ENCODE measurements at regions not wholly inside any gene's neighbourhood (a gene's known extent, or its start where the extent isn't known, plus 50 kb on each side); places are given as distances from the start of the nearest gene placed in this dataset.
"Not testable (repeated sequence)": the region's sequence is repeated elsewhere in the genome, so short reads cannot be mapped to it uniquely, and the experiment has no call there.

- no peak for DNase-seq
These were observed 484.7 kb downstream of the PCDH7 start for GRCh38 chr4:31204874-31205273.

GRCh38 chr4:31220921-31221320, 500.8 kb downstream of the PCDH7 start:
- no peak for DNase-seq

GRCh38 chr4:31228068-31228467, 507.9 kb downstream of the PCDH7 start:
- DNase-seq = no peak

GRCh38 chr4:31230594-31230993, 510.4 kb downstream of the PCDH7 start:
- no peak for DNase-seq

GRCh38 chr4:31234494-31234893, 514.3 kb downstream of the PCDH7 start:
- DNase-seq = peak; percentile 3

GRCh38 chr4:31234901-31235300, 514.7 kb downstream of the PCDH7 start:
- DNase-seq = no peak

DNA sequence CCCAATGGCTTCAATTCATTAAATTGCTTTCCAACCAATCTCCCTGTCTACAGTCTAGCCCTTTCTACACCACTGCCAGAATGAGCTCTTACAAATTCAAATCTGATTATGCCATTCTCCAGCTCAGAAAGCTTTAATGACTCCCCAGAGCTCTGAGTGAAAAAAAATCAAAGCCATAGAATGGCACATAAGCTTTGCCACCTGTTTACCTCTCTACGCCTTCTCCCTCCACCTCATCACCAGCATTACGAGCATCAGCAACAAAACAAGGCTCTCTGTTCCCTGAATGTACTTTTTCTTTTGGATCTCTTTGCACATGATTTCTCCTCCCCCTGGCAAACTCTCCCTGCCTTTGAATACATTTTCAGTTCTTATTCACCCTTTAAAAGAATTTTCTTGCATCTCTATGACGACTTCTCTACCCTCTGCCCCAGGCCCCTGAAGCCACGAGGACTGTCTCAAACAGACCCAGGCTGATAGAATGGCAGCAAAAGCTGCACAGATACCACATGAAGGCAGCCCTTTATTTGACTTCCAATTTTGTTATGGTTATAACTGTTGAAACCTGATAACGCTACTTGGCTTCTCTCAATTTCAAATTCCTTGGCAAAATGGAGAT, 516.0 kb downstream of the PCDH7 start:
- DNase-seq = no peak

- no peak for DNase-seq
These were observed 516.5 kb downstream of the PCDH7 start for GRCh38 chr4:31236639-31237173.

- no peak for DNase-seq
These were observed 517.1 kb downstream of the PCDH7 start for GRCh38 chr4:31237233-31237632.

DNA sequence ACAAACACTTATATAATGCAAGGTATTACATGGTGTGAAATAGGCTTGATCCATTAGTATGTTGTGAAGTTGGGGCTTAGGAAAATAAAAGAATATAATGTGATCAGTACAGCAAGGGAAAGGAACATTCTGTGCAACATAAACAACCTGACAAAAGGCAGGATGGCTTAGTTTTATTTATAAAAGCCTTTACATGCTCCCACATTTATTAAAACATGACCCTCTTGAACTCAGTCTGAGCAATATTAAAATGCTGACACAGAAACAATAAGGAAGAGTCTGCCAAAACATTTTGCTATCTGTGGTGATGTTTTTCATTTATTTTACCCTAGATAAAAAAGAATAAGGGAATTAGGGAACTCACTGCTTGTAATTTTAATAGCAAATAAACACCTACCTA, 519.7 kb downstream of the PCDH7 start:
- no peak for DNase-seq

- DNase-seq = no peak
These were observed 521.4 kb downstream of the PCDH7 start for GRCh38 chr4:31241504-31242106.

- no peak for DNase-seq
These were observed 526.7 kb downstream of the PCDH7 start for GRCh38 chr4:31246856-31247255.

- DNase-seq = no peak
These were observed 539.0 kb downstream of the PCDH7 start for GRCh38 chr4:31259119-31259518.

- DNase-seq = no peak
These were observed 541.5 kb downstream of the PCDH7 start for GRCh38 chr4:31261632-31262031.

DNA sequence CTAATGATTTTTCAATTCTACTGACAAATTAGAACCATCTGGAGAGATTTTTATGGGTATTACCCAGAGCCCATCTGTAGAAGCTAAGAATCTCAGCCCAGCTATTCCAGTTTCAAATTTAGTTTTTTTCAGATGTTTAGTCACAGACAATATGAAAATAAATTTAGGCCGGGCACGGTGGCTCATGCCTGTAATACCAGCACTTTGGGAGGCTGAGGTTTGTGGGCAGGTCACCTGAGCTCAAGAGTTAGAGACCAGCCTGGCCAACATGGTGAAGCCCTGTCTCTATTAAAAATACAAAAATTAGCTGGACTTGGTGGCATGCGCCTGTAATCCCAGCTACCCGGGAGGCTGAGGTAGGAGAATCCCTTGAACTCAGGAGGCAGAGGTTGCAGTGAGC, 545.9 kb downstream of the PCDH7 start:
- not testable (repeated sequence) for DNase-seq

GRCh38 chr4:31272331-31273061, 552.3 kb downstream of the PCDH7 start:
- no peak for DNase-seq

- no peak for DNase-seq
These were observed 555.7 kb downstream of the PCDH7 start for GRCh38 chr4:31275906-31276305.

- DNase-seq = no peak
These were observed 563.5 kb downstream of the PCDH7 start for GRCh38 chr4:31283679-31284078.

DNA sequence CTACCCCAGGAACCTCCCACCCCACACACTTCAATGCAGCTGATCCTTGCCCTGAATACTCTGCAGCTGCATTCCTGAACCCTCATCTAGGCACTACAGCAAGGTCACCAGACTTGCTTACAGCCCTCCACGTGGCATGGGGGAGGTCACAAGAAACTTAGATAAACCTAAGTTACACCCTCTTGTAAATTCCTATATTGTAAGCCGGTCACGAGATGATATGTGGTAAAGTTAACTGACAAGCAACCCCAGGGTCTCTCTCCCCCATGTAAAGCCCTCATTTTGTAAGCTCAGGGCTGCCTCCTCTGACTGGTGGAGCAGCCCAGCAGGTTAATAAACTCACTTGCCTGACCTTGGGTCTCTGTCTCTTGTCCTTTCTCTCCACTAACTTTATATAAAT, 570.7 kb downstream of the PCDH7 start:
- DNase-seq = no peak

- DNase-seq = no peak
These were observed 571.1 kb downstream of the PCDH7 start for GRCh38 chr4:31291238-31291637.

- DNase-seq = no peak
These were observed 574.7 kb downstream of the PCDH7 start for GRCh38 chr4:31294655-31295480.

DNA sequence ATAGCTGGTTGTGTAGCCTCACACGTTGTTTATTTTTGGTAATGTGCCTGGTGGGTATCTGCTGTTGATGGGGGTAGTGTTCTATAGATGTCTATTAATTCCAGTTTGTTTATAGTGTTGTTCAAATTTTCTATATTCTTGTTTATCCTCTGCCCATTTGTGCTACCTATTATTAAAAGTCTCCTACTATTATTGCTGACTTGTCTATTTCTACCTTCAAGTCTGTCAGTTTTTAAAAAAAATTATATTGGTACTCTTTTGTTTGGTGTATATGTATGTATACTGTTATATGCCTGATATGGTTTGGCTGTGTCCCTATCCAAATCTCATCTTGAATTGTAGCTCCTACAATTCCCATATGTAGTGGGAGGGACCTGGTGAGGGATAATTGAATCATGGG, 578.6 kb downstream of the PCDH7 start:
- DNase-seq = no peak

DNA sequence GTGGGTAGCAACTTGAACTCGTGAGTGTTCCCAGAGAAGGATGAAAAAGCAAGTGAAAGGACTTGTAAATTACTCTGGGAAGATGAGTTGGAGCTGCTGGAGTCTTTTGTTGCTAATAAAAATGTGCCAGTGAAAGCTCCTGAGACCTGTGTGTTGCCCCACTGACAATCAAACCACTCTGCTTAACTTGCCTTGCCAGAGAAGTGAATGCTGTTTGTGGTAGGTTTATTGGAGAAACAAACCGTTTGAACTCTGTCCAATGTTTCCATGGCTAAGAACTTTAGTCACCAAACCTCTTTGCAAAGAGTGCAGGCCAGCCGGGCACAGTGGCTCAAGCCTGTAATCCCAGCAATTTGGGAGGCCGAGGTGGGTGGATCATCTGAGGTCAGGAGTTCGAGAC, 586.9 kb downstream of the PCDH7 start:
- no peak for DNase-seq

All from NCI-H2171 treated with DMSO at 0.1 percent for 48 hours (cell line).